Activated CD8-positive, alpha-beta T cell treated with anti-CD3 and anti-CD28 coated beads, Interleukin-2, amount 10 ng/mL, durations not matched to agents 7 days and 5 days (primary cell): ENCODE measurements at regions not wholly inside any gene's neighbourhood (a gene's known extent, or its start where the extent isn't known, plus 50 kb on each side); places are given as distances from the start of the nearest gene placed in this dataset.
"Not testable (repeated sequence)": the region's sequence is repeated elsewhere in the genome, so short reads cannot be mapped to it uniquely, and the experiment has no call there.

Experiments used
- ATAC-seq: fragments of 150-1000 bp; cut with Tn5 transposase; one replicate; pipeline ENCODE4 v1.10.0; 2021; ENCODE audit warnings: moderate library complexity
- CTCF ChIA-PET: fragments of 350-600 bp; sonication (Branson Sonifier 250); formaldehyde crosslinking; loops from one replicate; lab custom pipeline; 2021; ENCODE audit warnings: antibody characterized with exemption; lab: Charles Lee
- POLR2A ChIA-PET: fragments of 350-600 bp; sonication (Branson Sonifier 250); formaldehyde crosslinking; loops from one replicate; lab custom pipeline; 2021; ENCODE audit warnings: antibody characterized with exemption; lab: Charles Lee
- DNase-seq: peaks from one replicate; pipeline ENCODE4 v3.0.0-alpha.2; 2020
- H3K27ac Mint-ChIP-seq: one replicate; pipeline ENCODE4 v1.8.0; 2021; ENCODE audit warnings: mild to moderate bottlenecking, mixed read lengths
- H3K27me3 Mint-ChIP-seq: one replicate; pipeline ENCODE4 v1.8.0; 2021; ENCODE audit warnings: low read depth, mixed read lengths
- H3K36me3 Mint-ChIP-seq: one replicate; pipeline ENCODE4 v1.8.0; 2021; ENCODE audit warnings: low read depth, mixed read lengths
- H3K4me1 Mint-ChIP-seq: one replicate; pipeline ENCODE4 v1.8.0; 2021; ENCODE audit warnings: low read depth, mixed read lengths
- H3K4me3 Mint-ChIP-seq: one replicate; pipeline ENCODE4 v1.8.0; 2021; ENCODE audit warnings: mild to moderate bottlenecking, mixed read lengths
- H3K9me3 Mint-ChIP-seq: one replicate; pipeline ENCODE4 v1.8.0; 2022; ENCODE audit warnings: mixed read lengths; ENCODE audit not compliant: insufficient read depth

GRCh38 chr12:127970491-127970890 lies 296.5 kb upstream of the TMEM132C start:
- POLR2A ChIA-PET, result no interaction called here

GRCh38 chr12:127980585-127980984 lies 286.4 kb upstream of the TMEM132C start:
- no peak for DNase-seq
- POLR2A ChIA-PET, result no interaction called here
- H3K27ac Mint-ChIP-seq, result no peak overlapping the region

More at GRCh38 chr12:127970491-127970890, 296.5 kb upstream of the TMEM132C start:
- H3K36me3 Mint-ChIP-seq, result no peaks in the 10 kb centered on the region
- H3K27me3 Mint-ChIP-seq, result no peaks in the 10 kb centered on the region
- CTCF ChIA-PET, result no interaction called here
- peaks cover 16% of the 10 kb centered on the region for H3K9me3 Mint-ChIP-seq
- H3K27ac Mint-ChIP-seq, result no peak overlapping the region
- DNase-seq, result no peak
- no peak overlapping the region for H3K4me3 Mint-ChIP-seq
- no peaks in the 10 kb centered on the region for H3K4me1 Mint-ChIP-seq
- no peak for ATAC-seq

GRCh38 chr12:127981875-127982274 lies 285.1 kb upstream of the TMEM132C start:
- Mint-ChIP-seq H3K4me3 (no peak overlapping the region), H3K27me3 (no peaks in the 10 kb centered on the region), H3K36me3 (no peaks in the 10 kb centered on the region), H3K4me1 (no peaks in the 10 kb centered on the region), H3K9me3 (peaks cover 17% of the 10 kb centered on the region), H3K27ac (no peak overlapping the region)
- DNase-seq, result no peak
- CTCF ChIA-PET, result no interaction called here
- no peak for ATAC-seq
- POLR2A ChIA-PET, result no interaction called here

More at GRCh38 chr12:127980585-127980984, 286.4 kb upstream of the TMEM132C start:
- Mint-ChIP-seq H3K36me3 (no peaks in the 10 kb centered on the region), H3K4me3 (no peak overlapping the region), H3K27me3 (no peaks in the 10 kb centered on the region), H3K4me1 (no peaks in the 10 kb centered on the region), H3K9me3 (peaks cover 15% of the 10 kb centered on the region)
- CTCF ChIA-PET, result no interaction called here
- no peak for ATAC-seq

GRCh38 chr12:127983213-127983791 lies 283.7 kb upstream of the TMEM132C start:
- H3K27ac Mint-ChIP-seq, DNase-seq, ATAC-seq, CTCF ChIA-PET, H3K36me3 Mint-ChIP-seq, H3K4me3 Mint-ChIP-seq, H3K4me1 Mint-ChIP-seq, POLR2A ChIA-PET, H3K27me3 Mint-ChIP-seq: not testable (repeated sequence)
- peaks cover 17% of the 10 kb centered on the region for H3K9me3 Mint-ChIP-seq

GRCh38 chr12:127984386-127985055 lies 282.4 kb upstream of the TMEM132C start:
- H3K27ac Mint-ChIP-seq, result no peak overlapping the region
- H3K36me3 Mint-ChIP-seq, result no peaks in the 10 kb centered on the region
- H3K4me1 Mint-ChIP-seq, result no peaks in the 10 kb centered on the region
- H3K27me3 Mint-ChIP-seq, result no peaks in the 10 kb centered on the region
- ChIA-PET POLR2A (no interaction called here), CTCF (no interaction called here)
- H3K9me3 Mint-ChIP-seq, result peaks cover 17% of the 10 kb centered on the region
- ATAC-seq (no peak), DNase-seq (no peak)
- H3K4me3 Mint-ChIP-seq, result no peak overlapping the region

GRCh38 chr12:127987199-127987901 lies 279.6 kb upstream of the TMEM132C start:
- DNase-seq (no peak), ATAC-seq (no peak)
- Mint-ChIP-seq H3K27me3 (no peaks in the 10 kb centered on the region), H3K36me3 (no peaks in the 10 kb centered on the region), H3K4me3 (no peak overlapping the region), H3K4me1 (no peaks in the 10 kb centered on the region), H3K9me3 (peaks cover 17% of the 10 kb centered on the region), H3K27ac (no peak overlapping the region)
- CTCF ChIA-PET, result interaction anchor here (0.6 kb wide), 1 partner anchor 1794 kb away, joined by 3 read pairs; no protein-coding TSS in a partner anchor
- POLR2A ChIA-PET, result no interaction called here

- DNase-seq (no peak), ATAC-seq (no peak)
- no peaks in the 10 kb centered on the region for H3K27me3 Mint-ChIP-seq
- H3K27ac Mint-ChIP-seq, result no peak overlapping the region
- H3K9me3 Mint-ChIP-seq, result peaks cover 3% of the 10 kb centered on the region
- no peaks in the 10 kb centered on the region for H3K36me3 Mint-ChIP-seq
- no peaks in the 10 kb centered on the region for H3K4me1 Mint-ChIP-seq
- no peak overlapping the region for H3K4me3 Mint-ChIP-seq
- ChIA-PET CTCF (no interaction called here), POLR2A (no interaction called here)
Measured at GRCh38 chr12:127991485-127991884, 275.5 kb upstream of the TMEM132C start.

GRCh38 chr12:127998988-127999387 lies 268.0 kb upstream of the TMEM132C start:
- Mint-ChIP-seq H3K4me1 (no peaks in the 10 kb centered on the region), H3K4me3 (no peak overlapping the region), H3K36me3 (no peaks in the 10 kb centered on the region), H3K9me3 (peaks cover 3% of the 10 kb centered on the region), H3K27me3 (no peaks in the 10 kb centered on the region), H3K27ac (no peak overlapping the region)
- ATAC-seq, result no peak
- CTCF ChIA-PET, result interaction anchor here (0.6 kb wide), 1 partner anchor 11 kb away, joined by 3 read pairs; no protein-coding TSS in a partner anchor
- POLR2A ChIA-PET, result no interaction called here
- no peak for DNase-seq

GRCh38 chr12:128004383-128004938 lies 262.5 kb upstream of the TMEM132C start:
- H3K27ac Mint-ChIP-seq, result no peak overlapping the region
- H3K9me3 Mint-ChIP-seq, result no peaks in the 10 kb centered on the region
- no peaks in the 10 kb centered on the region for H3K4me1 Mint-ChIP-seq
- H3K4me3 Mint-ChIP-seq, result no peak overlapping the region
- no peaks in the 10 kb centered on the region for H3K27me3 Mint-ChIP-seq
- H3K36me3 Mint-ChIP-seq, result no peaks in the 10 kb centered on the region
- ChIA-PET POLR2A (no interaction called here), CTCF (no interaction called here)
- ATAC-seq (no peak), DNase-seq (no peak)

- no peaks in the 10 kb centered on the region for H3K4me1 Mint-ChIP-seq
- no peak overlapping the region for H3K4me3 Mint-ChIP-seq
- no peaks in the 10 kb centered on the region for H3K36me3 Mint-ChIP-seq
- ATAC-seq (no peak), DNase-seq (no peak)
- H3K27me3 Mint-ChIP-seq, result no peaks in the 10 kb centered on the region
- no peak overlapping the region for H3K27ac Mint-ChIP-seq
- POLR2A ChIA-PET, result no interaction called here
- CTCF ChIA-PET, result no interaction called here
- peaks cover 3% of the 10 kb centered on the region for H3K9me3 Mint-ChIP-seq
Measured at GRCh38 chr12:128007250-128007649, 259.7 kb upstream of the TMEM132C start.

- CTCF ChIA-PET, result no interaction called here
- no peaks in the 10 kb centered on the region for H3K4me1 Mint-ChIP-seq
- no peak overlapping the region for H3K4me3 Mint-ChIP-seq
- H3K36me3 Mint-ChIP-seq, result no peaks in the 10 kb centered on the region
- POLR2A ChIA-PET, result no interaction called here
- H3K9me3 Mint-ChIP-seq, result peaks cover 3% of the 10 kb centered on the region
- no peaks in the 10 kb centered on the region for H3K27me3 Mint-ChIP-seq
- no peak overlapping the region for H3K27ac Mint-ChIP-seq
- no peak for ATAC-seq
- DNase-seq, result no peak
Measured at GRCh38 chr12:128008341-128008740, 258.6 kb upstream of the TMEM132C start.

- ChIA-PET CTCF (no interaction called here), POLR2A (no interaction called here)
- Mint-ChIP-seq H3K27ac (no peak overlapping the region), H3K4me1 (no peaks in the 10 kb centered on the region), H3K36me3 (no peaks in the 10 kb centered on the region), H3K27me3 (no peaks in the 10 kb centered on the region), H3K4me3 (no peak overlapping the region), H3K9me3 (peaks cover 3% of the 10 kb centered on the region)
- DNase-seq, result no peak
- no peak for ATAC-seq
Measured at GRCh38 chr12:128009108-128009507, 257.9 kb upstream of the TMEM132C start.
